ENCODE measurements at regions not wholly inside any gene's neighbourhood (a gene's known extent, or its start where the extent isn't known, plus 50 kb on each side); places are given as distances from the start of the nearest gene placed in this dataset.

GRCh38 chr12:13834241-13834640 lies 147.2 kb downstream of the GRIN2B start:
- TF ChIP-seq POLR2A (IDR thresholded peaks at IDR 0.05; ENCODE audit: low read depth, low read length) = no peak
- TF ChIP-seq MXI1 (IDR thresholded peaks at IDR 0.05; ENCODE audit: borderline replicate concordance, low read depth, low read length) = no peak
- TF ChIP-seq FOS (IDR thresholded peaks at IDR 0.05; ENCODE audit: low read depth, low read length) = no peak
- TF ChIP-seq, protein P1, sequence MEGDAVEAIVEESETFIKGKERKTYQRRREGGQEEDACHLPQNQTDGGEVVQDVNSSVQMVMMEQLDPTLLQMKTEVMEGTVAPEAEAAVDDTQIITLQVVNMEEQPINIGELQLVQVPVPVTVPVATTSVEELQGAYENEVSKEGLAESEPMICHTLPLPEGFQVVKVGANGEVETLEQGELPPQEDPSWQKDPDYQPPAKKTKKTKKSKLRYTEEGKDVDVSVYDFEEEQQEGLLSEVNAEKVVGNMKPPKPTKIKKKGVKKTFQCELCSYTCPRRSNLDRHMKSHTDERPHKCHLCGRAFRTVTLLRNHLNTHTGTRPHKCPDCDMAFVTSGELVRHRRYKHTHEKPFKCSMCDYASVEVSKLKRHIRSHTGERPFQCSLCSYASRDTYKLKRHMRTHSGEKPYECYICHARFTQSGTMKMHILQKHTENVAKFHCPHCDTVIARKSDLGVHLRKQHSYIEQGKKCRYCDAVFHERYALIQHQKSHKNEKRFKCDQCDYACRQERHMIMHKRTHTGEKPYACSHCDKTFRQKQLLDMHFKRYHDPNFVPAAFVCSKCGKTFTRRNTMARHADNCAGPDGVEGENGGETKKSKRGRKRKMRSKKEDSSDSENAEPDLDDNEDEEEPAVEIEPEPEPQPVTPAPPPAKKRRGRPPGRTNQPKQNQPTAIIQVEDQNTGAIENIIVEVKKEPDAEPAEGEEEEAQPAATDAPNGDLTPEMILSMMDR (conservative IDR thresholded peaks at IDR 0.05; ENCODE audit: low read depth, low read length) = no peak
- TF ChIP-seq, protein P2, sequence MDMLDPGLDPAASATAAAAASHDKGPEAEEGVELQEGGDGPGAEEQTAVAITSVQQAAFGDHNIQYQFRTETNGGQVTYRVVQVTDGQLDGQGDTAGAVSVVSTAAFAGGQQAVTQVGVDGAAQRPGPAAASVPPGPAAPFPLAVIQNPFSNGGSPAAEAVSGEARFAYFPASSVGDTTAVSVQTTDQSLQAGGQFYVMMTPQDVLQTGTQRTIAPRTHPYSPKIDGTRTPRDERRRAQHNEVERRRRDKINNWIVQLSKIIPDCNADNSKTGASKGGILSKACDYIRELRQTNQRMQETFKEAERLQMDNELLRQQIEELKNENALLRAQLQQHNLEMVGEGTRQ (IDR thresholded peaks at IDR 0.05; ENCODE audit: low read depth, low read length) = no peak
- TF ChIP-seq RAD21 (IDR thresholded peaks at IDR 0.05; ENCODE audit: low read length) = no peak
- no peak for TF ChIP-seq MAZ (IDR thresholded peaks at IDR 0.05; ENCODE audit: borderline replicate concordance, low read depth, low read length)
- TF ChIP-seq CEBPB (IDR thresholded peaks at IDR 0.05; ENCODE audit: low read depth, low read length) = no peak
- TF ChIP-seq RFX5 (IDR thresholded peaks at IDR 0.05; ENCODE audit: low read depth, low read length) = no peak
- no peak for TF ChIP-seq MAFK (IDR thresholded peaks at IDR 0.05; ENCODE audit: low read depth, low read length)
- no peak for TF ChIP-seq BHLHE40 (IDR thresholded peaks at IDR 0.05; ENCODE audit: low read depth, low read length)
- TF ChIP-seq NFE2L2 (IDR thresholded peaks at IDR 0.05; ENCODE audit: low read depth, low read length) = no peak
- no peak for TF ChIP-seq CHD1 (IDR thresholded peaks at IDR 0.05; ENCODE audit: low read depth, low read length)
- no peak for TF ChIP-seq SMC3 (IDR thresholded peaks at IDR 0.05; ENCODE audit: low read depth, low read length)

All from IMR-90 (cell line).